SU-DHL-6 (cell line): ENCODE measurements at regions not wholly inside any gene's neighbourhood (a gene's known extent, or its start where the extent isn't known, plus 50 kb on each side); places are given as distances from the start of the nearest gene placed in this dataset.

Experiments
- CTCF ChIP-seq: fragments of 200-600 bp; sonication (generic); IDR thresholded peaks from one replicate; pipeline ENCODE4 v1.5.1; 2017; ENCODE audit warnings: antibody characterized with exemption, mild to moderate bottlenecking, low read length, moderate library complexity; ENCODE audit not compliant: insufficient read depth, poor library complexity, severe bottlenecking
- EZH2phosphoT487 ChIP-seq: fragments of 200-600 bp; sonication (generic), shearing (Covaris generic); conservative IDR thresholded peaks from 2 replicates; pipeline ENCODE4 v1.6.1; 2018; ENCODE audit warnings: mild to moderate bottlenecking, antibody characterized with exemption, low read length, moderate library complexity, mixed read lengths

- TF ChIP-seq CTCF (no peak), EZH2phosphoT487 (no peak)
These were observed 487.0 kb downstream of the CD109 start for GRCh38 chr6:74182992-74183391.
